GM18498 (cell line): ENCODE measurements at regions not wholly inside any gene's neighbourhood (a gene's known extent, or its start where the extent isn't known, plus 50 kb on each side); places are given as distances from the start of the nearest gene placed in this dataset.
"Not testable (repeated sequence)": the region's sequence is repeated elsewhere in the genome, so short reads cannot be mapped to it uniquely, and the experiment has no call there.

Experiments
- ATAC-seq: cut with Tn5 transposase; IDR thresholded peaks from one replicate; pipeline ENCODE4 v1.9.1; 2021; ENCODE audit warnings: mild to moderate bottlenecking, moderate library complexity; ENCODE audit not compliant: unreplicated experiment

- no peak for ATAC-seq
Measured at GRCh38 chr3:191959876-191960413, 499.0 kb downstream of the PYDC2 start.

GRCh38 chr3:191961022-191961421 is 500.1 kb downstream of the PYDC2 start:
- ATAC-seq = no peak

- ATAC-seq = no peak
Measured at GRCh38 chr3:191961529-191961928, 500.6 kb downstream of the PYDC2 start.

- no peak for ATAC-seq
Measured at GRCh38 chr3:191962324-191962723, 501.4 kb downstream of the PYDC2 start.

- ATAC-seq = no peak
Measured at GRCh38 chr3:191963182-191963581, 502.2 kb downstream of the PYDC2 start.

- no peak for ATAC-seq
Measured at GRCh38 chr3:191966556-191966955, 505.6 kb downstream of the PYDC2 start.

GRCh38 chr3:191968299-191968698 is 507.3 kb downstream of the PYDC2 start:
- ATAC-seq = no peak

- ATAC-seq = peak; percentile 49
Measured at GRCh38 chr3:191972714-191973398, 511.9 kb downstream of the PYDC2 start.

GRCh38 chr3:191973820-191974219 is 512.9 kb downstream of the PYDC2 start:
- ATAC-seq = no peak

- ATAC-seq = no peak
Measured at GRCh38 chr3:191975936-191976335, 515.0 kb downstream of the PYDC2 start.

GRCh38 chr3:191980443-191980842 is 519.5 kb downstream of the PYDC2 start:
- ATAC-seq = no peak

GRCh38 chr3:191982481-191982880 is 521.5 kb downstream of the PYDC2 start:
- ATAC-seq = no peak

- no peak for ATAC-seq
Measured at GRCh38 chr3:191985691-191986090, 524.7 kb downstream of the PYDC2 start.

GRCh38 chr3:191987831-191988350 is 526.9 kb downstream of the PYDC2 start:
- no peak for ATAC-seq

GRCh38 chr3:191993952-191994351 is 533.0 kb downstream of the PYDC2 start:
- not testable (repeated sequence) for ATAC-seq

GRCh38 chr3:191997093-191997492 is 536.1 kb downstream of the PYDC2 start:
- ATAC-seq = no peak

GRCh38 chr3:191997579-191998268 is 536.8 kb downstream of the PYDC2 start:
- ATAC-seq = no peak

- no peak for ATAC-seq
Measured at GRCh38 chr3:192001218-192001617, 540.3 kb downstream of the PYDC2 start.

GRCh38 chr3:192005989-192006388 is 545.0 kb downstream of the PYDC2 start:
- ATAC-seq = no peak

- no peak for ATAC-seq
Measured at GRCh38 chr3:192009903-192010302, 548.9 kb downstream of the PYDC2 start.

- ATAC-seq = no peak
Measured at GRCh38 chr3:192010490-192010889, 549.5 kb downstream of the PYDC2 start.

- ATAC-seq = no peak
Measured at GRCh38 chr3:192011137-192011536, 550.2 kb downstream of the PYDC2 start.
